Stimulated activated naive CD8-positive, alpha-beta T cell treated with anti-CD3 and anti-CD28 coated beads, Interleukin-15, amount 100 ng/mL, for 72 hours (primary cell): ENCODE measurements at regions not wholly inside any gene's neighbourhood (a gene's known extent, or its start where the extent isn't known, plus 50 kb on each side); places are given as distances from the start of the nearest gene placed in this dataset.
A peak's percentile ranks its signal among the peaks of the same experiment; 100 is the strongest.

Source experiments
- ATAC-seq: fragments of 150-1000 bp; cut with Tn5 transposase; 2 replicates; pipeline ENCODE4 v1.10.0; 2021; ENCODE audit warnings: mild to moderate bottlenecking, moderate library complexity
- DNase-seq, 2 donors: peaks; one replicate each; pipeline ENCODE4 v3.0.0; 2021 to 2022
- H3K27ac Mint-ChIP-seq, 2 donors: one replicate each; pipeline ENCODE4 v1.8.0; 2022; ENCODE audit warnings: mild to moderate bottlenecking in 2 of 2, mixed read lengths in 2 of 2, moderate library complexity in 2 of 2
- H3K27me3 Mint-ChIP-seq: one replicate; pipeline ENCODE4 v1.8.0; 2022; ENCODE audit warnings: mixed read lengths
- H3K4me1 Mint-ChIP-seq: one replicate; pipeline ENCODE4 v1.8.0; 2022; ENCODE audit warnings: mild to moderate bottlenecking, mixed read lengths
- H3K4me3 Mint-ChIP-seq, 2 donors: one replicate each; pipeline ENCODE4 v1.8.0; 2022; ENCODE audit warnings: mild to moderate bottlenecking in 2 of 2, mixed read lengths in 2 of 2, moderate library complexity in 1 of 2
- H3K9me3 Mint-ChIP-seq, 2 donors: one replicate each; pipeline ENCODE4 v1.8.0; 2022; ENCODE audit warnings: mixed read lengths in 2 of 2

GRCh38 chr6:95519228-95520037, 57.9 kb upstream of the MANEA start:
- Mint-ChIP-seq H3K4me1 (no peaks in the 10 kb centered on the region), H3K9me3 (no peaks in the 10 kb centered on the region), H3K27ac (no peak overlapping the region), H3K4me3 (no peak overlapping the region), H3K27me3 (no peaks in the 10 kb centered on the region)
- no peak for DNase-seq
- peak; percentile 20 for ATAC-seq

GRCh38 chr6:95521181-95521580, 56.2 kb upstream of the MANEA start:
- DNase-seq (no peak), ATAC-seq (no peak)
- H3K27me3 Mint-ChIP-seq, result no peaks in the 10 kb centered on the region
- no peak overlapping the region for H3K27ac Mint-ChIP-seq
- no peak overlapping the region for H3K4me3 Mint-ChIP-seq
- H3K4me1 Mint-ChIP-seq, result no peaks in the 10 kb centered on the region
- no peaks in the 10 kb centered on the region for H3K9me3 Mint-ChIP-seq
